Heart left ventricle (tissue), 13 donors: ENCODE measurements at regions not wholly inside any gene's neighbourhood (a gene's known extent, or its start where the extent isn't known, plus 50 kb on each side); places are given as distances from the start of the nearest gene placed in this dataset.
"Not testable (repeated sequence)": the region's sequence is repeated elsewhere in the genome, so short reads cannot be mapped to it uniquely, and the experiment has no call there.

Experiments
- CTCF ChIP-seq, 12 donors: fragments of 200-600 bp; sonication (generic) in 4 of 12; IDR thresholded peaks; one replicate each; pipeline versions ENCODE4 v1.5.0 to v1.8.0; 2018 to 2022; ENCODE audit warnings: antibody characterized with exemption in 12 of 12, mild to moderate bottlenecking in 5 of 12
- POLR2A ChIP-seq, 2 donors: fragments of 450-650 bp; IDR thresholded peaks; one replicate each; pipeline ENCODE4 v1.6.1; 2017; ENCODE audit warnings: antibody characterized with exemption in 2 of 2, mild to moderate bottlenecking in 2 of 2, moderate library complexity in 2 of 2
- donor health status: ischemic (EF 13 %, LVEDD 7.1; RV severe dilation, severe dysfunction).
- donor health status: DM: no; HTN: yes; CAD: no.
- donor health status: DM: no; HTN: no; CAD: no.
- donor health status: ischemic (EF 25% LVEDD 6.9; RV normal size, moderate dysfunction).
- donor health status: ischemic (EF 25% LVEDD 5.7; RV mildly dilated, moderate dysfunction).
- donor health status: ischemic (EF 35%, LVEDD 5.7; RV mildly dilated, moderate dysfunction).
- donor health status: nonischemic (EF 11% LVEDD 7.7; RV severe dilation, severe dysfunction).
- donor health status: DM: yes; HTN: yes; CAD: no.
- donor health status: PGD.
- donor health status: ischemic (EF 29% LVEDD 5.4; RV normal size, mild dysfunction).
- donor health status: nonischemic (EF 23%, LVEDD 6.1; RV moderate dilation, normal function).

- not testable (repeated sequence) for TF ChIP-seq CTCF, POLR2A (IDR thresholded peaks at IDR 0.05)
These were observed 1371.5 kb downstream of the CDH12 start for GRCh38 chr5:21481320-21482270.
